Lower leg skin (tissue), 4 donors: ENCODE measurements at regions not wholly inside any gene's neighbourhood (a gene's known extent, or its start where the extent isn't known, plus 50 kb on each side); places are given as distances from the start of the nearest gene placed in this dataset.

Experiments
- DNase-seq, 2 donors: peaks; one replicate each; pipeline ENCODE4 v3.0.0-alpha.2; 2019; ENCODE audit warnings: low spot score in 2 of 2
- H3K4me3 ChIP-seq: fragments of 200-600 bp; sonication (generic); 2 replicates; pipeline ENCODE4 v1.5.1; 2017; ENCODE audit warnings: mild to moderate bottlenecking, low read depth; ENCODE audit not compliant: poor library complexity, severe bottlenecking
- POLR2A ChIP-seq, 2 donors: fragments of 450-650 bp; IDR thresholded peaks; one replicate each; pipeline ENCODE4 v1.6.1; 2016 to 2017; ENCODE audit warnings: antibody characterized with exemption in 2 of 2, mild to moderate bottlenecking in 1 of 2, moderate library complexity in 1 of 2
- WGBS, 2 donors: methylation state at CpG; one replicate each; pipeline ENCODE4 v1.1.5; 2018; 5-methylcytosine and 5-hydroxymethylcytosine counted together
- intact Hi-C: fragments of 100-400 bp; cut with DNase I; formaldehyde crosslinking; loops from one replicate; pipeline ENCODE4 v1.15.0; 2023; ENCODE audit warnings: low total_unique reads
- TF ChIP-seq, protein P1 (sequence below), 3 donors: fragments of 450-650 bp; IDR thresholded peaks; one replicate each; pipeline ENCODE4 v1.5.1; 2016; ENCODE audit warnings: antibody characterized with exemption in 3 of 3, mild to moderate bottlenecking in 3 of 3, moderate library complexity in 2 of 3

- WGBS, 2 donors, result 65 to 74% methylated on average over 1 of the region's 1 CpG
- no peak for DNase-seq
- intact Hi-C loops, result no loop called here
- H3K4me3 ChIP-seq, result no peak overlapping the region
- TF ChIP-seq, protein P1, sequence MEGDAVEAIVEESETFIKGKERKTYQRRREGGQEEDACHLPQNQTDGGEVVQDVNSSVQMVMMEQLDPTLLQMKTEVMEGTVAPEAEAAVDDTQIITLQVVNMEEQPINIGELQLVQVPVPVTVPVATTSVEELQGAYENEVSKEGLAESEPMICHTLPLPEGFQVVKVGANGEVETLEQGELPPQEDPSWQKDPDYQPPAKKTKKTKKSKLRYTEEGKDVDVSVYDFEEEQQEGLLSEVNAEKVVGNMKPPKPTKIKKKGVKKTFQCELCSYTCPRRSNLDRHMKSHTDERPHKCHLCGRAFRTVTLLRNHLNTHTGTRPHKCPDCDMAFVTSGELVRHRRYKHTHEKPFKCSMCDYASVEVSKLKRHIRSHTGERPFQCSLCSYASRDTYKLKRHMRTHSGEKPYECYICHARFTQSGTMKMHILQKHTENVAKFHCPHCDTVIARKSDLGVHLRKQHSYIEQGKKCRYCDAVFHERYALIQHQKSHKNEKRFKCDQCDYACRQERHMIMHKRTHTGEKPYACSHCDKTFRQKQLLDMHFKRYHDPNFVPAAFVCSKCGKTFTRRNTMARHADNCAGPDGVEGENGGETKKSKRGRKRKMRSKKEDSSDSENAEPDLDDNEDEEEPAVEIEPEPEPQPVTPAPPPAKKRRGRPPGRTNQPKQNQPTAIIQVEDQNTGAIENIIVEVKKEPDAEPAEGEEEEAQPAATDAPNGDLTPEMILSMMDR (IDR thresholded peaks at IDR 0.05), result no peak
- TF ChIP-seq POLR2A (IDR thresholded peaks at IDR 0.05), result no peak
These were observed 411.2 kb upstream of the PIK3C3 start for GRCh38 chr18:41543815-41544214.

DNA sequence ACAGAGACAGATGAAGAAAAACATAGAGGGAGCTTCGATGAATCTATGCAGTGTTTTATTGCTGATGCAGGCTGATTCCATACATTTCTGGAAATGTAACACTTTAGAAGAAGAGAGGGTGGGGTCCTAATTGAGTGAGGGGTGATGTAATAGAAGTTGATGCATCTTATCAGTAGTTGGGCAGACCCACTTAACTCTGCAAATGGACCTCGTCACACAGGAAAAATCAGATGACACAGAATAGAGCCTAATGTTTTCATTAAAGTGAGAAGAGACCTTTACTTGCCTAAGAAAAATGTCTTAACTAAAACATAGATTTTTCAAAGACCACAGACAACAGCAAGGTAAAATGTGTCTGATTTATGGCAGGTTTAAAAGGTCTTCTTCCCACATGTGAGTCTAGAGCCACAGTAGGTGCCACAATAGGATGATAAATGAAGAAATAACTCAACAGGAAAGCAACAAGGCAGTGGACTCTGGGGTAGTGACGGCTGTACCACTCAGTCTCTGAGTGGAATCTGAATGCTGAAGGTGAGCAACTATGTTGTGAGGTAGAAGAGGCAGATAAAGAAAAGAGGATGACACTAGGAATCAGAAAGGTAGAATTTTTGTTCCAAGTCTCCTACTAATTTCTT is 414.7 kb upstream of the PIK3C3 start:
- no peak for DNase-seq
- 82 to 86% methylated on average over 3 of the region's 3 CpGs for WGBS, 2 donors
- intact Hi-C loops, result no loop called here
- no peak for TF ChIP-seq POLR2A (IDR thresholded peaks at IDR 0.05)
- TF ChIP-seq, protein P1 (IDR thresholded peaks at IDR 0.05), result no peak
- H3K4me3 ChIP-seq, result no peak overlapping the region

DNA sequence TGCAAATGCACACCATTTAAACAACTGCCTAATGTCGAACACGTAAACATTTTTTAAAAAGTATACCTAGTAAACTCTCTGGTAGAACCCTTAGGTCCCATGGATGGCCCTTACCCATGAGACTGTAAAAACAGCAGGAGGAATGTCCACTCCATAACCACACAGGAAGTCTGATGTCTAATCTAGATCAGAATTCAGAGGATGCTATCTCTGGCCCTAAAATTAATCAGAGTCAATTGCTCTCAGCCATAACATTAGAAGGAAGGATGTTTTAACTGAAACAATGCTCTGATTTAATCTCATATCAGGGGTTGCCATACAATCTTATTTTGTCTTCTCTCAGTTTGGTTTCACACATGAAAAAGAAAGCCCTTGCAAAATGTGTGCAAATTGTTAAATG is 416.3 kb upstream of the PIK3C3 start:
- H3K4me3 ChIP-seq, result no peak overlapping the region
- no peak for DNase-seq
- 79 to 94% methylated on average over 2 of the region's 2 CpGs for WGBS, 2 donors
- TF ChIP-seq, protein P1 (IDR thresholded peaks at IDR 0.05), result no peak
- no peak for TF ChIP-seq POLR2A (IDR thresholded peaks at IDR 0.05)
- intact Hi-C loops, result no loop called here

DNA sequence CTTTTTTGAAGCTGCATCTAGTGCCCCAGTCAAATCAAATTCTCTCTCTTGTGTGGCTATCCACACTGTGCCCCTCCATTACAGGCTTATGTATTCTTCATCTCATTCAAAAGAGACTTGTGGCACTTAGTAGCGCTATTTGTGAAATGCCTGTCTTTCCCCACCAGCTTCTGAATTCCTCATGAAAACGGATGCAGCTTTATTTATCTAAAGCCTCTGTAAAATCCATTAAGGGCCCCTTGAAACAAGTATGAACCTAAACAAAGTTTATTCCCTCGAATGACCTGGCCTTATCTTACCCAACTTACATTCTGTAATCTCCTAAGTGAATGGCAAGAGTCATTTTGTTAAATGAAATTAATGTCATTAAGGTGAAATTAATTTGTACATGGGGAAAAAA is 417.4 kb upstream of the PIK3C3 start:
- no peak overlapping the region for H3K4me3 ChIP-seq
- intact Hi-C loops, result no loop called here
- TF ChIP-seq POLR2A (IDR thresholded peaks at IDR 0.05), result no peak
- no peak for DNase-seq
- WGBS, 2 donors, result 71 to 81% methylated on average over 3 of the region's 3 CpGs

DNA sequence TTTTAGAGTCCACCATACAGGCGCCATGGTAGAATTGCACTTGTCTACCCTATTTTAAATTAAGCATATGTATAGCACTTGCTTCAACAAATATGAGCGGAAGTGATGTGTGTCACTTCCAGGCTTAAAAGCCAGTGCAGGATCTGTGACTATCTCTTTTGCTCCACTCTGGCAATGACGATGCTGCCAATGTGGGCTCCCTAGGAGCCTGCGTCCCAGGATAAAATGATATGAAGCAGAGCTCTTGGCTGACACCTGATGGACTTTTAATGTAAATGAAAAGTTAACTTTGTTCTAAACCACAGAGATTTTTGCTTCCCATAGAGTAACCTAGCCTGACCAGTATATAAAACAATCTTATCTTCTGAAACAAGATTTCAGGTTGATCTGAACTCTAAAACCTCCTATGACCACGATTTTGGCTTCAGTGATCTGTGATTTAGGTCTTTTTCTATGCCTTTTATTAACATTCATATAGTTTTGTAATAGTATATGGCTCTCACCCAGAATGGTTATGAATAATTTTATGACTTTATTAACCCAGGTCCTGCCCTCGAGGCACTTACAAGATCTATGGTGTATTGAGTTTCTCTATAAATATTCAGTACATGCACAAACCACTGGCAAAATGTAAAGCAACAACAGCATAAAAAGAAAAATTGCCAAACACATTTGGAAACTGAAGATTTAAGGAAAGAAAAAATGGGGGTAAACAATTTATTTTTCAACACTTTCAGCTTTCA is 422.5 kb upstream of the PIK3C3 start:
- WGBS, 2 donors, result 48 to 52% methylated on average over 6 of the region's 6 CpGs
- no peak for TF ChIP-seq POLR2A (IDR thresholded peaks at IDR 0.05)
- TF ChIP-seq, protein P1 (IDR thresholded peaks at IDR 0.05), result no peak
- no peak for DNase-seq
- intact Hi-C loops, result no loop called here
- no peak overlapping the region for H3K4me3 ChIP-seq

GRCh38 chr18:41530970-41531369 is 424.1 kb upstream of the PIK3C3 start:
- TF ChIP-seq, protein P1 (IDR thresholded peaks at IDR 0.05), result no peak
- no peak for TF ChIP-seq POLR2A (IDR thresholded peaks at IDR 0.05)
- DNase-seq, result no peak
- WGBS, 2 donors, result 93 to 95% methylated on average over 1 of the region's 1 CpG
- H3K4me3 ChIP-seq, result no peak overlapping the region
- intact Hi-C loops, result no loop called here
